GM18868 (cell line): ENCODE measurements at regions not wholly inside any gene's neighbourhood (a gene's known extent, or its start where the extent isn't known, plus 50 kb on each side); places are given as distances from the start of the nearest gene placed in this dataset.

ENCODE experiments used
- ATAC-seq: cut with Tn5 transposase; IDR thresholded peaks from one replicate; pipeline ENCODE4 v1.9.1; 2021; ENCODE audit warnings: mild to moderate bottlenecking, moderate library complexity; ENCODE audit not compliant: unreplicated experiment

- no peak for ATAC-seq
Observed at GRCh38 chr5:63375851-63376250, 586.4 kb downstream of the HTR1A start.

GRCh38 chr5:63374085-63374484 is 588.2 kb downstream of the HTR1A start:
- ATAC-seq: no peak

- no peak for ATAC-seq
Observed at GRCh38 chr5:63351164-63351563, 611.1 kb downstream of the HTR1A start.

- no peak for ATAC-seq
Observed at GRCh38 chr5:63346451-63346850, 615.8 kb downstream of the HTR1A start.

GRCh38 chr5:63341442-63341841 is 620.8 kb downstream of the HTR1A start:
- no peak for ATAC-seq

GRCh38 chr5:63323926-63324325 is 638.3 kb downstream of the HTR1A start:
- ATAC-seq: no peak

GRCh38 chr5:63314551-63314950 is 647.7 kb downstream of the HTR1A start:
- no peak for ATAC-seq

GRCh38 chr5:63310644-63311043 is 651.6 kb downstream of the HTR1A start:
- no peak for ATAC-seq

- ATAC-seq: no peak
Observed at GRCh38 chr5:63306909-63307308, 655.3 kb downstream of the HTR1A start.

GRCh38 chr5:63293317-63293716 is 668.9 kb downstream of the HTR1A start:
- ATAC-seq: no peak

- no peak for ATAC-seq
Observed at GRCh38 chr5:63286724-63287123, 675.5 kb downstream of the HTR1A start.

- no peak for ATAC-seq
Observed at GRCh38 chr5:63263411-63263810, 684.8 kb downstream of the LRRC70 start.

GRCh38 chr5:63262185-63262981 is 683.8 kb downstream of the LRRC70 start:
- ATAC-seq: no peak

GRCh38 chr5:63261695-63262094 is 683.1 kb downstream of the LRRC70 start:
- no peak for ATAC-seq

- no peak for ATAC-seq
Observed at GRCh38 chr5:63255594-63255993, 677.0 kb downstream of the LRRC70 start.

- no peak for ATAC-seq
Observed at GRCh38 chr5:63250939-63251338, 672.3 kb downstream of the LRRC70 start.

GRCh38 chr5:63249960-63250359 is 671.3 kb downstream of the LRRC70 start:
- no peak for ATAC-seq

- no peak for ATAC-seq
Observed at GRCh38 chr5:63247651-63248050, 669.0 kb downstream of the LRRC70 start.

GRCh38 chr5:63245271-63245670 is 666.7 kb downstream of the LRRC70 start:
- no peak for ATAC-seq

- no peak for ATAC-seq
Observed at GRCh38 chr5:63240063-63240755, 661.6 kb downstream of the LRRC70 start.

GRCh38 chr5:63233911-63234310 is 655.3 kb downstream of the LRRC70 start:
- no peak for ATAC-seq

GRCh38 chr5:63233361-63233760 is 654.7 kb downstream of the LRRC70 start:
- ATAC-seq: no peak
